ENCODE measurements at regions not wholly inside any gene's neighbourhood (a gene's known extent, or its start where the extent isn't known, plus 50 kb on each side); places are given as distances from the start of the nearest gene placed in this dataset.
A peak's percentile ranks its signal among the peaks of the same experiment; 100 is the strongest.
"Not testable (repeated sequence)": the region's sequence is repeated elsewhere in the genome, so short reads cannot be mapped to it uniquely, and the experiment has no call there.

- peaks cover 1% of the 10 kb centered on the region; the same call in 1 of the 2 replicates for H3K9me3 ChIP-seq (ENCODE audit: control insufficient read depth, insufficient read depth, low read depth, low read length)
- ChIA-PET CTCF (no interaction called here), POLR2A (interaction anchor here (0.7 kb wide), 1 partner anchor 502 kb away, joined by 3 read pairs; no protein-coding TSS in a partner anchor)
- no peak for TF ChIP-seq REST (IDR thresholded peaks at IDR 0.05; ENCODE audit: insufficient read depth in 1 of 2, low read depth in 2 of 2, low read length in 1 of 2)
- TF ChIP-seq, protein P1, sequence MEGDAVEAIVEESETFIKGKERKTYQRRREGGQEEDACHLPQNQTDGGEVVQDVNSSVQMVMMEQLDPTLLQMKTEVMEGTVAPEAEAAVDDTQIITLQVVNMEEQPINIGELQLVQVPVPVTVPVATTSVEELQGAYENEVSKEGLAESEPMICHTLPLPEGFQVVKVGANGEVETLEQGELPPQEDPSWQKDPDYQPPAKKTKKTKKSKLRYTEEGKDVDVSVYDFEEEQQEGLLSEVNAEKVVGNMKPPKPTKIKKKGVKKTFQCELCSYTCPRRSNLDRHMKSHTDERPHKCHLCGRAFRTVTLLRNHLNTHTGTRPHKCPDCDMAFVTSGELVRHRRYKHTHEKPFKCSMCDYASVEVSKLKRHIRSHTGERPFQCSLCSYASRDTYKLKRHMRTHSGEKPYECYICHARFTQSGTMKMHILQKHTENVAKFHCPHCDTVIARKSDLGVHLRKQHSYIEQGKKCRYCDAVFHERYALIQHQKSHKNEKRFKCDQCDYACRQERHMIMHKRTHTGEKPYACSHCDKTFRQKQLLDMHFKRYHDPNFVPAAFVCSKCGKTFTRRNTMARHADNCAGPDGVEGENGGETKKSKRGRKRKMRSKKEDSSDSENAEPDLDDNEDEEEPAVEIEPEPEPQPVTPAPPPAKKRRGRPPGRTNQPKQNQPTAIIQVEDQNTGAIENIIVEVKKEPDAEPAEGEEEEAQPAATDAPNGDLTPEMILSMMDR (IDR thresholded peaks at IDR 0.05): no peak
- no peak for TF ChIP-seq POLR2AphosphoS5 (IDR thresholded peaks at IDR 0.05; ENCODE audit: low read depth, low read length)
- no peak for TF ChIP-seq TCF7L2 (IDR thresholded peaks at IDR 0.05; ENCODE audit: low read depth, low read length)
- H3K27ac ChIP-seq (ENCODE audit: low read length): peak overlapping the region; percentile 35; the same call in 1 of the 2 replicates
- H3K4me1 ChIP-seq (ENCODE audit: control insufficient read depth, insufficient read depth, low read length): no peaks in the 10 kb centered on the region
- no TSS peak for BruUV-seq (replicated peaks)
- H3K27me3 ChIP-seq (ENCODE audit: control insufficient read depth, insufficient read depth, low read length): no peaks in the 10 kb centered on the region
- DNase-seq (ENCODE audit: low read depth, low spot score) (no peak), ATAC-seq (no peak)
- intact Hi-C loops (cut with micrococcal nuclease; ENCODE audit: unreplicated experiment): no loop called here
- no peaks in the 10 kb centered on the region for H3K36me3 ChIP-seq (ENCODE audit: control insufficient read depth, insufficient read depth, low read length)
- in situ Hi-C loops (cut with HindIII; ENCODE audit: low pct_unique_long_range_greater_than_20kb, low sequenced_read_pairs): no loop called here
- no peak overlapping the region for H3K4me3 ChIP-seq (ENCODE audit: low read depth in 2 of 2, low read length in 2 of 2)
Measured at GRCh38 chr5:125249400-125249799, 503.0 kb upstream of the ZNF608 start.

DNA sequence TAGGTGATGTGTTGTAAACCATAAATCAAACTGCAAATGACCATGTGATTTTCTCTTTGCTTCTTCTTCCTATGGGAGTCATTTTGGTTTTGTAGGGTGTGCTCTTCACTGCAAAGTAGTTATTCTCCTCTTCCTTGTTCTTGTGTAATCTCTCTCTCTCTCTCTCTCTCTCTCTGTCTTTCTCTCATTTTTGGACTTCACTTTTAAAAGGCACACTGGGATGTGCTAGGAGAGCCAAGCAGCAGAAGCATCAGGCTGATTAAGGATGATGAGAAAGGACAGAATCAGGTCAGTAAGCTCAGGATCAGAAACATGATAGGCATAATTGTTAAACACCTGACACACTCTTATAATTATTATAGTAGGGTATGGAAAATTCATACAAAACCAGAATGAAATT, 505.3 kb upstream of the ZNF608 start:
- ChIA-PET POLR2A (no interaction called here), CTCF (no interaction called here)
- Histone ChIP-seq H3K4me3 (ENCODE audit: low read depth in 2 of 2, low read length in 2 of 2) (no peak overlapping the region), H3K27me3 (ENCODE audit: control insufficient read depth, insufficient read depth, low read length) (no peaks in the 10 kb centered on the region), H3K4me1 (ENCODE audit: control insufficient read depth, insufficient read depth, low read length) (no peaks in the 10 kb centered on the region), H3K27ac (ENCODE audit: low read length) (no peak overlapping the region), H3K36me3 (ENCODE audit: control insufficient read depth, insufficient read depth, low read length) (no peaks in the 10 kb centered on the region), H3K9me3 (ENCODE audit: control insufficient read depth, insufficient read depth, low read depth, low read length) (peaks cover 10% of the 10 kb centered on the region; the same call in 1 of the 2 replicates)
- ATAC-seq: no peak
- TF ChIP-seq SIN3A (IDR thresholded peaks at IDR 0.05; ENCODE audit: borderline replicate concordance, insufficient read depth, low read depth, low read length) (no peak), TCF7L2 (IDR thresholded peaks at IDR 0.05; ENCODE audit: low read depth, low read length) (no peak), POLR2AphosphoS5 (IDR thresholded peaks at IDR 0.05; ENCODE audit: low read depth, low read length) (no peak), REST (IDR thresholded peaks at IDR 0.05; ENCODE audit: insufficient read depth in 1 of 2, low read depth in 2 of 2, low read length in 1 of 2) (no peak)
- TF ChIP-seq, protein P1 (IDR thresholded peaks at IDR 0.05): no peak
- no peak for DNase-seq (ENCODE audit: low read depth, low spot score)
- in situ Hi-C loops (cut with HindIII; ENCODE audit: low pct_unique_long_range_greater_than_20kb, low sequenced_read_pairs) (no loop called here), intact Hi-C loops (cut with micrococcal nuclease; ENCODE audit: unreplicated experiment) (no loop called here)
- BruUV-seq (replicated peaks): no TSS peak

GRCh38 chr5:125253634-125254033, 507.2 kb upstream of the ZNF608 start:
- POLR2A ChIA-PET; H3K27ac ChIP-seq (ENCODE audit: low read length); H3K9me3 ChIP-seq (ENCODE audit: control insufficient read depth, insufficient read depth, low read depth, low read length); intact Hi-C loops (cut with micrococcal nuclease; ENCODE audit: unreplicated experiment); DNase-seq (ENCODE audit: low read depth, low spot score); in situ Hi-C loops (cut with HindIII; ENCODE audit: low pct_unique_long_range_greater_than_20kb, low sequenced_read_pairs); BruUV-seq (replicated peaks); H3K27me3 ChIP-seq (ENCODE audit: control insufficient read depth, insufficient read depth, low read length); H3K4me3 ChIP-seq (ENCODE audit: low read depth in 2 of 2, low read length in 2 of 2); ATAC-seq; CTCF ChIA-PET; H3K4me1 ChIP-seq (ENCODE audit: control insufficient read depth, insufficient read depth, low read length); H3K36me3 ChIP-seq (ENCODE audit: control insufficient read depth, insufficient read depth, low read length): not testable (repeated sequence)
